MM.1S (cell line): ENCODE measurements at regions not wholly inside any gene's neighbourhood (a gene's known extent, or its start where the extent isn't known, plus 50 kb on each side); places are given as distances from the start of the nearest gene placed in this dataset.

Experiments used
- DNase-seq: peaks from one replicate; pipeline ENCODE4 v3.0.0-alpha.2; 2015
- H2AFZ ChIP-seq: fragments of 300-600 bp; sonication (generic); 2 replicates; pipeline ENCODE4 v1.6.0; 2016; ENCODE audit warnings: antibody characterized with exemption, low read length
- H3F3A ChIP-seq: fragments of 300-600 bp; sonication (generic); 2 replicates; pipeline ENCODE4 v1.6.1; 2016; ENCODE audit warnings: mild to moderate bottlenecking, antibody characterized with exemption, low read length, moderate library complexity, mixed read lengths; ENCODE audit not compliant: insufficient read depth
- H3K27ac ChIP-seq: fragments of 300-600 bp; sonication (generic); 2 replicates; pipeline ENCODE4 v1.5.1; 2016; ENCODE audit warnings: mild to moderate bottlenecking, low read length
- H3K27me3 ChIP-seq: fragments of 300-600 bp; sonication (generic); replicated peaks from 2 replicates; pipeline ENCODE4 v1.6.0; 2016; ENCODE audit warnings: low read length; ENCODE audit not compliant: insufficient read depth
- H3K36me3 ChIP-seq: fragments of 300-600 bp; sonication (generic); replicated peaks from 2 replicates; pipeline ENCODE4 v1.6.1; 2016; ENCODE audit warnings: mild to moderate bottlenecking, low read length, mixed read lengths; ENCODE audit not compliant: insufficient read depth
- H3K4me1 ChIP-seq: fragments of 300-600 bp; sonication (generic); 2 replicates; pipeline ENCODE4 v1.6.1; 2016; ENCODE audit warnings: low read length, mixed read lengths
- H3K4me2 ChIP-seq: fragments of 300-600 bp; sonication (generic); 2 replicates; pipeline ENCODE4 v1.6.0; 2016; ENCODE audit warnings: low read depth, low read length
- H3K4me3 ChIP-seq: fragments of 300-600 bp; sonication (generic); 2 replicates; pipeline ENCODE4 v1.5.1; 2016; ENCODE audit warnings: low read length, mixed read lengths
- H3K79me2 ChIP-seq: fragments of 300-600 bp; sonication (generic); 2 replicates; pipeline ENCODE4 v1.6.1; 2016; ENCODE audit warnings: mixed run types, low read length, mixed read lengths
- H3K9ac ChIP-seq: fragments of 300-600 bp; sonication (generic); 2 replicates; pipeline ENCODE4 v1.6.1; 2016; ENCODE audit warnings: low read length, mixed read lengths
- H3K9me2 ChIP-seq: fragments of 300-600 bp; sonication (generic); replicated peaks from 2 replicates; pipeline ENCODE4 v1.6.1; 2016; ENCODE audit warnings: mild to moderate bottlenecking, low read length, mixed read lengths; ENCODE audit not compliant: insufficient read depth
- H3K9me3 ChIP-seq: fragments of 300-600 bp; sonication (generic); replicated peaks from 2 replicates; pipeline ENCODE4 v1.6.1; 2016; ENCODE audit warnings: mild to moderate bottlenecking, low read length, mixed read lengths; ENCODE audit not compliant: insufficient read depth
- H4K20me1 ChIP-seq: fragments of 300-600 bp; sonication (generic); 2 replicates; pipeline ENCODE4 v1.6.1; 2016; ENCODE audit warnings: mild to moderate bottlenecking, low read length, moderate library complexity, mixed read lengths; ENCODE audit not compliant: insufficient read depth
- EZH2 ChIP-seq: fragments of 300-600 bp; sonication (generic); optimal IDR thresholded peaks from 2 replicates; pipeline ENCODE3; 2017; ENCODE audit warnings: low read depth, mild to moderate bottlenecking, antibody characterized with exemption, low read length, mixed read lengths
- EZH2phosphoT487 ChIP-seq: fragments of 300-600 bp; sonication (generic); IDR thresholded peaks from 2 replicates; pipeline ENCODE4 v1.6.1; 2018; ENCODE audit warnings: antibody characterized with exemption, low read length
- TF ChIP-seq, protein P1 (sequence below): fragments of 300-600 bp; sonication (generic); IDR thresholded peaks from 2 replicates; pipeline ENCODE4 v1.5.1; 2016; ENCODE audit warnings: antibody characterized with exemption, low read length, mixed read lengths

DNA sequence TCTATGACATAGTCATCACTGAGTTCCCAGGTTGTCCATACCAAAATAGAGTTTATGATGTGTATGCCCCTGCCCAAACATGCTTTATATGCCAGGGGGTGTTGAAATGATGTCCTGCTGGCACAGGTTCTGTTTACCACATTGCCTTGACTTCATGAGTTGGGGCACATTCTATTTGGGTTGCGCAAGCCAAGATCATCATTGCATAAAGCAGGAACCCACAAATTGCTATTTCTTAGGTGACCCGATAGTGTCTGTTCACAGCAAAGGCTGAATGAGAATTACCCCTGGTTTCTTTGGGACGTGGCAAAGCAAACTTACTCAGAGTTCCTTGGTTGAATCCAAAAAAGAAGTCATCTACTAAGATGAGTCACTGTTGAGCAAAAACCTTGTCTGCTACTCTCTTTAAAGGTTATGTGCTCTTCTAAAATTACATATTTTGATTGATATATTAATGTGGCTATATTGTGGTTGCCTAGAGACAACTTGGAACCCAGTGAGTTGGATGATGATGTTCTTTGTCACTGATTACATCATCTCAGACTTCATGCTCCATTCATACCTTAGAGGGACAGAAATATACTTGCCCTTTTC lies 912.6 kb upstream of the SOX9 start:
- Histone ChIP-seq H3K4me3 (no peak overlapping the region), H3K4me2 (no peak overlapping the region), H3K36me3 (no peaks in the 10 kb centered on the region), H2AFZ (no peak overlapping the region), H3K9me3 (no peaks in the 10 kb centered on the region), H3K9ac (no peak overlapping the region), H3F3A (no peaks in the 10 kb centered on the region), H3K4me1 (no peaks in the 10 kb centered on the region), H3K27ac (no peak overlapping the region), H4K20me1 (no peaks in the 10 kb centered on the region), H3K27me3 (no peaks in the 10 kb centered on the region), H3K79me2 (no peaks in the 10 kb centered on the region), H3K9me2 (no peaks in the 10 kb centered on the region)
- no peak for TF ChIP-seq EZH2phosphoT487
- TF ChIP-seq, protein P1, sequence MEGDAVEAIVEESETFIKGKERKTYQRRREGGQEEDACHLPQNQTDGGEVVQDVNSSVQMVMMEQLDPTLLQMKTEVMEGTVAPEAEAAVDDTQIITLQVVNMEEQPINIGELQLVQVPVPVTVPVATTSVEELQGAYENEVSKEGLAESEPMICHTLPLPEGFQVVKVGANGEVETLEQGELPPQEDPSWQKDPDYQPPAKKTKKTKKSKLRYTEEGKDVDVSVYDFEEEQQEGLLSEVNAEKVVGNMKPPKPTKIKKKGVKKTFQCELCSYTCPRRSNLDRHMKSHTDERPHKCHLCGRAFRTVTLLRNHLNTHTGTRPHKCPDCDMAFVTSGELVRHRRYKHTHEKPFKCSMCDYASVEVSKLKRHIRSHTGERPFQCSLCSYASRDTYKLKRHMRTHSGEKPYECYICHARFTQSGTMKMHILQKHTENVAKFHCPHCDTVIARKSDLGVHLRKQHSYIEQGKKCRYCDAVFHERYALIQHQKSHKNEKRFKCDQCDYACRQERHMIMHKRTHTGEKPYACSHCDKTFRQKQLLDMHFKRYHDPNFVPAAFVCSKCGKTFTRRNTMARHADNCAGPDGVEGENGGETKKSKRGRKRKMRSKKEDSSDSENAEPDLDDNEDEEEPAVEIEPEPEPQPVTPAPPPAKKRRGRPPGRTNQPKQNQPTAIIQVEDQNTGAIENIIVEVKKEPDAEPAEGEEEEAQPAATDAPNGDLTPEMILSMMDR, result no peak
- no peak for TF ChIP-seq EZH2
- DNase-seq, result no peak

DNA sequence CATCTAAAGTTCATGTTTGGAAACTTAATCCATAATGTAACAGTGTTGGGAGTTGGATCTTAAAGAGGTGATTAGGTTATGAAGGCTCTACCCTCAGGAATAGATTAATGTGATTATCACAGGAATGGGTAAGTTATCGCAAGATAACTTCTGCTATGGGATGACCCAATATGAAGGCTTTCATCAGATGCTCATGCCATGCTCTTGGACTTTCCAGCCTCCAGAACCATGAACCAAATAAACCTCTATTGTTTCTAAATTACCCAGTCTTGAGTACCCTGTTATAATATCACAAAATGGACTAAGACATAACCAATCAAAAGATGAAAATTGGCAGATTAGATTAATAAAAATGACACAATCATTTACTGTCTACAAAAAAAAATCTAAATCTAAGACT lies 906.9 kb upstream of the SOX9 start:
- TF ChIP-seq, protein P1, result no peak
- TF ChIP-seq EZH2phosphoT487 (no peak), EZH2 (no peak)
- H3K27me3 ChIP-seq, result no peaks in the 10 kb centered on the region
- H3K79me2 ChIP-seq, result no peaks in the 10 kb centered on the region
- no peaks in the 10 kb centered on the region for H3K4me1 ChIP-seq
- H3K9ac ChIP-seq, result no peak overlapping the region
- H3K9me3 ChIP-seq, result no peaks in the 10 kb centered on the region
- no peak overlapping the region for H3K27ac ChIP-seq
- H3K4me3 ChIP-seq, result no peak overlapping the region
- no peaks in the 10 kb centered on the region for H4K20me1 ChIP-seq
- no peak overlapping the region for H2AFZ ChIP-seq
- H3K4me2 ChIP-seq, result no peak overlapping the region
- H3K9me2 ChIP-seq, result no peaks in the 10 kb centered on the region
- H3F3A ChIP-seq, result no peaks in the 10 kb centered on the region
- H3K36me3 ChIP-seq, result no peaks in the 10 kb centered on the region
- no peak for DNase-seq

DNA sequence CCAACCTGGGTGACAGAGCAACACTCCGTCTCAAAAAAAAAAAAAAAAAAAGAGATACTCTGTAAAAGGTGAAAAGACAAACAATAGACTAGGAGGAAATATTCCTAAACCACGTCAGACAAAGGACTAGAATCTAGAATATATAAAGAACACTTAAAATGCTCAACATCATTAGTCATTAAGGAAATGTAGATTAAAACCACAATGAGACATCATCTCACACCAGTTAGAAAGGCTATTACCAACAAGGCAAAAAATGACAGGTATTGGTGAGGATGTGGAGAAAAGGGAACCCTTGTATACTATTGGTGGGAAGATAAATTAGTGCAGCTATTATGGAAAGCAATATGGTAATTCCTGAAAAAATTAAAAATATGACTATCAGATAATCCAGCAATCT lies 903.1 kb upstream of the SOX9 start:
- no peaks in the 10 kb centered on the region for H3K27me3 ChIP-seq
- H3K36me3 ChIP-seq, result no peaks in the 10 kb centered on the region

More for the DNA sequence above, 903.1 kb upstream of the SOX9 start:
- Histone ChIP-seq H3K27ac (no peak overlapping the region), H3K4me3 (no peak overlapping the region), H3K79me2 (no peaks in the 10 kb centered on the region), H3K9me2 (no peaks in the 10 kb centered on the region), H2AFZ (no peak overlapping the region), H3K9me3 (no peaks in the 10 kb centered on the region), H3K4me2 (no peak overlapping the region), H3K4me1 (no peaks in the 10 kb centered on the region), H3F3A (no peaks in the 10 kb centered on the region), H3K9ac (no peak overlapping the region), H4K20me1 (no peaks in the 10 kb centered on the region)
- DNase-seq, result no peak
- TF ChIP-seq EZH2phosphoT487 (no peak), EZH2 (no peak)
- TF ChIP-seq, protein P1, result no peak
